IMR-90 (cell line): ENCODE measurements at regions not wholly inside any gene's neighbourhood (a gene's known extent, or its start where the extent isn't known, plus 50 kb on each side); places are given as distances from the start of the nearest gene placed in this dataset.

Experiments
- ATAC-seq: fragments of 200-7000 bp; cut with Tn5 transposase; 2 replicates; pipeline ENCODE4 v1.9.1; 2020; ENCODE audit warnings: low read depth, mild to moderate bottlenecking, moderate library complexity
- BruUV-seq: library from RNA; stranded (reverse); fragments of 400-500 nt; replicated peaks from 2 replicates; lab custom pipeline; 2021; lab: Mats Ljungman, UMichigan
- CTCF ChIA-PET: fragments of 300-600 bp; formaldehyde crosslinking; extraction: SDS; loops from one replicate; lab custom pipeline; 2021; ENCODE audit warnings: antibody characterized with exemption; lab: Yijun Ruan, JAX
- POLR2A ChIA-PET: fragments of 300-600 bp; sonication (Branson Sonifier 250); formaldehyde crosslinking; loops from one replicate; lab custom pipeline; 2022; ENCODE audit warnings: antibody characterized with exemption; ENCODE audit not compliant: unreplicated experiment; lab: Charles Lee
- DNase-seq: peaks from one replicate; pipeline ENCODE4 v3.0.0; 2013
- H2AFZ ChIP-seq: replicated peaks from 2 replicates; pipeline ENCODE3; 2013; ENCODE audit warnings: low read length, mild to moderate bottlenecking; ENCODE audit not compliant: poor library complexity
- H2AK5ac ChIP-seq: 2 replicates; pipeline ENCODE4 v1.6.1; 2013; ENCODE audit warnings: low read depth, low read length, inconsistent platforms
- H2AK9ac ChIP-seq: replicated peaks from 2 replicates; pipeline ENCODE3; 2013; ENCODE audit warnings: mild to moderate bottlenecking, low read depth, low read length, moderate library complexity; ENCODE audit not compliant: poor library complexity
- H2BK120ac ChIP-seq: 2 replicates; pipeline ENCODE4 v1.6.1; 2013; ENCODE audit warnings: low read depth, low read length, inconsistent platforms
- H2BK15ac ChIP-seq: 3 replicates; pipeline ENCODE4 v1.6.1; 2013; ENCODE audit warnings: low read depth, low read length, inconsistent platforms
- H2BK20ac ChIP-seq: 2 replicates; pipeline ENCODE4 v1.6.1; 2013; ENCODE audit warnings: low read depth, mild to moderate bottlenecking, inconsistent platforms, low read length, moderate library complexity
- H2BK5ac ChIP-seq: 2 replicates; pipeline ENCODE4 v1.6.1; 2013; ENCODE audit warnings: mild to moderate bottlenecking, low read depth, low read length, inconsistent platforms; ENCODE audit not compliant: poor library complexity, severe bottlenecking
- H3K14ac ChIP-seq: replicated peaks from 2 replicates; pipeline ENCODE4 v1.6.1; 2013; ENCODE audit warnings: low read depth, low read length, inconsistent platforms
- H3K18ac ChIP-seq: 2 replicates; pipeline ENCODE4 v1.6.1; 2013; ENCODE audit warnings: low read depth, low read length, control low read depth
- H3K23ac ChIP-seq: 2 replicates; pipeline ENCODE4 v1.6.1; 2013; ENCODE audit warnings: low read depth, low read length, inconsistent platforms
- H3K27ac ChIP-seq: 2 replicates; pipeline ENCODE4 v1.5.1; 2013; ENCODE audit warnings: mild to moderate bottlenecking, control low read depth, low read length; ENCODE audit not compliant: insufficient read depth
- H3K27me3 ChIP-seq: 2 replicates; pipeline ENCODE4 v1.6.1; 2013; ENCODE audit warnings: low read length; ENCODE audit not compliant: control insufficient read depth, insufficient read depth
- H3K36me3 ChIP-seq: 2 replicates; pipeline ENCODE4 v1.6.1; 2013; ENCODE audit warnings: low read length, mixed read lengths; ENCODE audit not compliant: control insufficient read depth, insufficient read depth
- H3K4ac ChIP-seq: 2 replicates; pipeline ENCODE4 v1.6.1; 2013; ENCODE audit warnings: low read depth, low read length, inconsistent platforms
- H3K4me1 ChIP-seq: 2 replicates; pipeline ENCODE4 v1.6.1; 2013; ENCODE audit warnings: low read length, mixed read lengths; ENCODE audit not compliant: control insufficient read depth, insufficient read depth
- H3K4me2 ChIP-seq: 2 replicates; pipeline ENCODE4 v1.6.1; 2013; ENCODE audit warnings: low read depth, mild to moderate bottlenecking, control low read depth, low read length, moderate library complexity
- H3K4me3 ChIP-seq: 2 replicates; pipeline ENCODE4 v1.5.1; 2013; ENCODE audit warnings: low read depth, mild to moderate bottlenecking, control low read depth, low read length, moderate library complexity; ENCODE audit not compliant: insufficient read depth
- H3K56ac ChIP-seq: 2 replicates; pipeline ENCODE4 v1.6.1; 2013; ENCODE audit warnings: low read length, inconsistent platforms; ENCODE audit not compliant: insufficient read depth; ENCODE audit errors: extremely low read depth
- H3K79me1 ChIP-seq, 2 experiments: 2 replicates each; pipeline ENCODE4 v1.6.1; 2013; ENCODE audit warnings: low read length in 2 of 2, inconsistent platforms in 1 of 2, low read depth in 1 of 2
- H3K9ac ChIP-seq: 2 replicates; pipeline ENCODE4 v1.6.1; 2013; ENCODE audit warnings: low read depth, low read length, control low read depth
- H3K9me1 ChIP-seq: 2 replicates; pipeline ENCODE4 v1.6.1; 2013; ENCODE audit warnings: low read length, inconsistent platforms; ENCODE audit not compliant: insufficient read depth
- H3K9me3 ChIP-seq: 2 replicates; pipeline ENCODE4 v1.6.1; 2013; ENCODE audit warnings: low read length; ENCODE audit not compliant: control insufficient read depth, insufficient read depth
- H4K20me1 ChIP-seq: 2 replicates; pipeline ENCODE4 v1.6.1; 2013; ENCODE audit warnings: low read length, inconsistent platforms; ENCODE audit not compliant: insufficient read depth
- H4K5ac ChIP-seq: 2 replicates; pipeline ENCODE4 v1.6.1; 2013; ENCODE audit warnings: mild to moderate bottlenecking, low read depth, low read length, control low read depth
- H4K8ac ChIP-seq, 2 experiments: 2 replicates each; pipeline ENCODE4 v1.6.1; 2013; ENCODE audit warnings: low read depth in 2 of 2, low read length in 2 of 2, control low read depth in 1 of 2, inconsistent platforms in 1 of 2
- H4K91ac ChIP-seq: 2 replicates; pipeline ENCODE4 v1.6.1; 2013; ENCODE audit warnings: low read depth, low read length, inconsistent platforms; ENCODE audit not compliant: insufficient read depth
- BHLHE40 ChIP-seq: fragments of 150-350 bp; IDR thresholded peaks from 2 replicates; pipeline ENCODE4 v1.6.1; 2016; ENCODE audit warnings: mild to moderate bottlenecking, low read depth, low read length
- CEBPB ChIP-seq: IDR thresholded peaks from 2 replicates; pipeline ENCODE4 v1.6.1; 2012; ENCODE audit warnings: low read depth, low read length, improper control_type of control experiment
- CHD1 ChIP-seq: IDR thresholded peaks from 2 replicates; pipeline ENCODE4 v1.6.1; 2012; ENCODE audit warnings: low read depth, low read length, improper control_type of control experiment
- FOS ChIP-seq: fragments of 150-350 bp; IDR thresholded peaks from 2 replicates; pipeline ENCODE4 v1.6.1; 2016; ENCODE audit warnings: low read depth, low read length
- MAFK ChIP-seq: IDR thresholded peaks from 2 replicates; pipeline ENCODE4 v1.6.1; 2012; ENCODE audit warnings: low read depth, low read length, improper control_type of control experiment
- MAZ ChIP-seq: IDR thresholded peaks from 2 replicates; pipeline ENCODE4 v1.6.1; 2012; ENCODE audit warnings: low read depth, mild to moderate bottlenecking, low read length, improper control_type of control experiment, moderate library complexity, borderline replicate concordance
- MXI1 ChIP-seq: IDR thresholded peaks from 2 replicates; pipeline ENCODE4 v1.6.1; 2012; ENCODE audit warnings: low read depth, mild to moderate bottlenecking, low read length, moderate library complexity, borderline replicate concordance
- POLR2A ChIP-seq: IDR thresholded peaks from 2 replicates; pipeline ENCODE4 v1.6.1; 2012; ENCODE audit warnings: mild to moderate bottlenecking, low read depth, low read length
- RAD21 ChIP-seq: IDR thresholded peaks from 2 replicates; pipeline ENCODE4 v1.6.1; 2012; ENCODE audit warnings: low read length, improper control_type of control experiment
- RCOR1 ChIP-seq: IDR thresholded peaks from 2 replicates; pipeline ENCODE4 v1.6.1; 2012; ENCODE audit warnings: mild to moderate bottlenecking, low read length, improper control_type of control experiment; ENCODE audit not compliant: insufficient replicate concordance
- RFX5 ChIP-seq: IDR thresholded peaks from 2 replicates; pipeline ENCODE4 v1.8.0; 2012; ENCODE audit warnings: low read depth, mild to moderate bottlenecking, low read length, moderate library complexity
- SMC3 ChIP-seq: fragments of 150-350 bp; IDR thresholded peaks from 2 replicates; pipeline ENCODE4 v1.6.1; 2016; ENCODE audit warnings: low read depth, mild to moderate bottlenecking, antibody characterized with exemption, low read length, moderate library complexity
- WGBS, 2 experiments: methylation state at CpG; one replicate each; pipeline versions ENCODE4 v1.1.5 to v1.1.7; 2013; ENCODE audit warnings: missing lambda C conversion rate in 2 of 2; ENCODE audit not compliant: insufficient read length in 1 of 2; ENCODE audit errors: extremely low coverage in 2 of 2; 5-methylcytosine and 5-hydroxymethylcytosine counted together
- dilution Hi-C: fragments of 300-500 bp; cut with HindIII; formaldehyde crosslinking; loops from one replicate; pipeline ENCODE4 v1.14.3; 2018; ENCODE audit warnings: low sequenced_read_pairs; ENCODE audit not compliant: unreplicated experiment
- in situ Hi-C: fragments of 300-500 bp; cut with MboI; formaldehyde crosslinking; loops from 3 replicates; pipeline ENCODE4 v1.14.3; 2019; ENCODE audit warnings: low sequenced_read_pairs, inconsistent platforms, mixed read lengths
- intact Hi-C: fragments of 100-400 bp; cut with micrococcal nuclease; formaldehyde crosslinking; loops from 2 replicates; pipeline ENCODE4 v1.10.0; 2022

- Histone ChIP-seq H3K4me1 (no peaks in the 10 kb centered on the region), H3K14ac (no peak overlapping the region), H3K9me1 (no peaks in the 10 kb centered on the region), H3K4ac (no peak overlapping the region), H2BK5ac (no peak overlapping the region), H4K91ac (no peak overlapping the region), H3K27me3 (no peaks in the 10 kb centered on the region), H3K9me3 (peaks cover 6% of the 10 kb centered on the region; the same call in 1 of the 2 replicates), H3K36me3 (no peaks in the 10 kb centered on the region), H2BK15ac (no peak overlapping the region), H4K20me1 (no peaks in the 10 kb centered on the region), H3K79me1 (no peaks in the 10 kb centered on the region), H4K8ac (no peak overlapping the region), H2AK5ac (no peak overlapping the region), H2BK20ac (no peak overlapping the region), H3K56ac (no peak overlapping the region), H4K5ac (no peak overlapping the region), H2AFZ (no peak overlapping the region), H3K18ac (no peak overlapping the region), H3K23ac (no peak overlapping the region), H2AK9ac (no peak overlapping the region), H2BK120ac (no peak overlapping the region), H3K4me2 (no peak overlapping the region), H3K27ac (no peak overlapping the region), H3K9ac (no peak overlapping the region), H3K4me3 (no peak overlapping the region)
- intact Hi-C loops (no loop called here), dilution Hi-C loops (no loop called here), in situ Hi-C loops (no loop called here)
- ChIA-PET POLR2A (no interaction called here), CTCF (no interaction called here)
- no peak for ATAC-seq
- TF ChIP-seq SMC3 (no peak), MAFK (no peak), RAD21 (no peak), POLR2A (no peak), FOS (no peak), RCOR1 (no peak), BHLHE40 (no peak), MXI1 (no peak), CHD1 (no peak), MAZ (no peak), RFX5 (no peak), CEBPB (no peak)
- no peak for DNase-seq
- no TSS peak for BruUV-seq
- WGBS, 2 experiments = no CpG with 5 or more reads among the region's 2 CpGs
Measured at GRCh38 chr10:65735382-65735781, 1190.5 kb upstream of the LRRTM3 start.
